Testis (tissue), 2 donors: ENCODE measurements at regions not wholly inside any gene's neighbourhood (a gene's known extent, or its start where the extent isn't known, plus 50 kb on each side); places are given as distances from the start of the nearest gene placed in this dataset.

Experiments
- CTCF ChIP-seq, 3 experiments: fragments of 450-650 bp in 2 of 3; fragments of 200-600 bp in 1 of 3; sonication (generic) in 1 of 3; IDR thresholded peaks; one replicate each; pipeline ENCODE4 v1.5.1; 2016 to 2019; ENCODE audit warnings: antibody characterized with exemption in 3 of 3, mild to moderate bottlenecking in 2 of 3, moderate library complexity in 1 of 3
- POLR2A ChIP-seq: fragments of 450-650 bp; IDR thresholded peaks from one replicate; pipeline ENCODE4 v1.6.1; 2017; ENCODE audit warnings: antibody characterized with exemption, mild to moderate bottlenecking, moderate library complexity

- no peak for TF ChIP-seq CTCF (IDR thresholded peaks at IDR 0.05)
- no peak for TF ChIP-seq POLR2A
Observed at GRCh38 chr1:30425046-30425445, 298.3 kb downstream of the MATN1 start.
